Choroid plexus epithelial cell (primary cell): ENCODE measurements at regions not wholly inside any gene's neighbourhood (a gene's known extent, or its start where the extent isn't known, plus 50 kb on each side); places are given as distances from the start of the nearest gene placed in this dataset.
A peak's percentile ranks its signal among the peaks of the same experiment; 100 is the strongest.

Source experiments
- DNase-seq: peaks from one replicate; pipeline ENCODE4 v3.0.0-alpha.2; 2010; ENCODE audit warnings: low read depth
- H3K4me3 ChIP-seq: 2 replicates; pipeline ENCODE4 v1.5.1; 2011; ENCODE audit warnings: low read depth, mild to moderate bottlenecking, control low read depth, low read length, moderate library complexity
- CTCF ChIP-seq: conservative IDR thresholded peaks from 2 replicates; pipeline ENCODE4 v1.5.1; 2011; ENCODE audit warnings: low read depth, mild to moderate bottlenecking, control low read depth, inconsistent platforms, low read length, moderate library complexity

DNA sequence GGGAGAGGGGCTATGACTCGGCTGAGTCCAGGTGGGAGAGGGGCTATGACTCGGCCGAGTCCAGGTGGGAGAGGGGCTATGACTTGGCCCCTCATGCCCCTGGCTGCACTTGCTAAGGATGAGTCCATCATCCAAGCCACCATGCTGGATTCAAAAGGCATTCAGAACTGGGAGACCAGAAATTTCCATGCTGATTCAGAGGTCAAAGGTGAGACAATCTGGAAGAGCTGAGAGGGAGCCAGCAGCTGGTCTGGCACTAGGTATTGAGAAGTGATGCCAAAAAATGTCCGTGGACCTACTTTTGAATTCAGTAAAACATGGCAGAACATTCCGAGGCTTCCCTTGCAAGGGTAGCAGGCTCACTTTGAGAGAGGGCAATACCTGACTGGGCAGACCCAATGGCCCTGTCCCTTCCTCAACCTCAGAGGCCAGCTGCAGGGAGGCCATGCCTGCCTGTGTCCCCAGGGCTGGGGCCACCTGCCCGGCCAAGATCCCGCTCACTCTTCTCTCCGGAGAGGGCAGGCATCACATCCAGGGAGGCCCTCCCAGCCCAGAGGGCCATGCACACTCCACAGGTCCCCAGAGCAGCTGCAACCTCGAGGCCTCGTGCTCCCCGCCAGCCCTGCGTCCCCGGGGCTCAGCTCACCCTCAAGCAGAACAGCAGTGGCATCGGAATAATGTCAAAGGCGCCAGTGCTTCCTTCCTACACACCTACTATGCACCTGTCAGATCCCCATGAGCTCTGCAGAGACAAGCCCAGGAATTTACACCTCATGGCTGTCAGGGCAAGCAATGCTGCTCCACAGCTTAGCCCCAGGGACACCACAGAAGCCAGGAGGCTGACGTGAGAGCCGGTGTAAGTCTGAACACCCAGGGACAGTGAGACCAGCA, 80.2 kb upstream of the GPC1 start:
- peak; percentile 51 for DNase-seq
- TF ChIP-seq CTCF = no peak
- H3K4me3 ChIP-seq = no peak overlapping the region

- no peak overlapping the region for H3K4me3 ChIP-seq
- no peak for DNase-seq
- no peak for TF ChIP-seq CTCF
Measured at GRCh38 chr2:240355962-240356361, 79.5 kb upstream of the GPC1 start.

GRCh38 chr2:240356700-240357640, 78.5 kb upstream of the GPC1 start:
- TF ChIP-seq CTCF = no peak
- no peak for DNase-seq
- no peak overlapping the region for H3K4me3 ChIP-seq

GRCh38 chr2:240357641-240358012, 77.8 kb upstream of the GPC1 start:
- no peak for DNase-seq
- TF ChIP-seq CTCF = no peak
- no peak overlapping the region for H3K4me3 ChIP-seq

DNA sequence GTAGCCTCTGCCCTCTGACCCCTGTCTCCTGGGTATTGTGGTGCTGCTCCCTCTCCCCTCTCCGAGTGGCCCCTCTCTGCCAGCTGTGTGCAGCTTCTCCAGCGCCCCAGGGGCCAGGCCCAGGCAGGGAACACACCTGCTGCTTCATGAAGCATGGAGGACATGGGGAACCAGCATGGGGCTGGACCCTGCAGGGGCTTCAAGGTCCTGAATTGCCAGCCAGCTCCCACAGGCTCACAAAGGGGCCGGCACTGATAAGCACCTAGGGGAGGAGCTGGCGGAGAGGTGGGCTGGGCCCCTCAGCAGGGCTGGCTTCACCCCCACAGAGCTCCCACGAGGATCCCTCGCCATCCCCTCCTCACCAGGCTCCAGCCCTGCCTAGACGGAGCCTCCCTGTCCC, 77.4 kb upstream of the GPC1 start:
- H3K4me3 ChIP-seq = no peak overlapping the region
- DNase-seq = no peak
- no peak for TF ChIP-seq CTCF

- TF ChIP-seq CTCF = no peak
- no peak overlapping the region for H3K4me3 ChIP-seq
- no peak for DNase-seq
Measured at GRCh38 chr2:240358821-240359397, 76.6 kb upstream of the GPC1 start.
